HUES48 (cell line): ENCODE measurements at regions not wholly inside any gene's neighbourhood (a gene's known extent, or its start where the extent isn't known, plus 50 kb on each side); places are given as distances from the start of the nearest gene placed in this dataset.

Source experiments
- H3K27ac ChIP-seq: one replicate; pipeline ENCODE4 v1.7.0; 2013; ENCODE audit warnings: low read depth, low read length, inconsistent platforms
- H3K27me3 ChIP-seq: 2 replicates; pipeline ENCODE4 v1.6.1; 2013; ENCODE audit warnings: mild to moderate bottlenecking, low read length; ENCODE audit not compliant: control insufficient read depth, insufficient read depth
- H3K36me3 ChIP-seq: 2 replicates; pipeline ENCODE4 v1.6.1; 2013; ENCODE audit warnings: low read length; ENCODE audit not compliant: control insufficient read depth, insufficient read depth
- H3K4me1 ChIP-seq: 2 replicates; pipeline ENCODE4 v1.6.1; 2013; ENCODE audit warnings: mild to moderate bottlenecking, low read length; ENCODE audit not compliant: control insufficient read depth, insufficient read depth
- H3K4me3 ChIP-seq: 2 replicates; pipeline ENCODE4 v1.5.1; 2013; ENCODE audit warnings: mild to moderate bottlenecking, low read depth, low read length
- H3K9ac ChIP-seq: 2 replicates; pipeline ENCODE4 v1.6.1; 2013; ENCODE audit warnings: mild to moderate bottlenecking, low read depth, low read length, moderate library complexity
- H3K9me3 ChIP-seq: 2 replicates; pipeline ENCODE4 v1.6.1; 2013; ENCODE audit warnings: low read length; ENCODE audit not compliant: control insufficient read depth, insufficient read depth

DNA sequence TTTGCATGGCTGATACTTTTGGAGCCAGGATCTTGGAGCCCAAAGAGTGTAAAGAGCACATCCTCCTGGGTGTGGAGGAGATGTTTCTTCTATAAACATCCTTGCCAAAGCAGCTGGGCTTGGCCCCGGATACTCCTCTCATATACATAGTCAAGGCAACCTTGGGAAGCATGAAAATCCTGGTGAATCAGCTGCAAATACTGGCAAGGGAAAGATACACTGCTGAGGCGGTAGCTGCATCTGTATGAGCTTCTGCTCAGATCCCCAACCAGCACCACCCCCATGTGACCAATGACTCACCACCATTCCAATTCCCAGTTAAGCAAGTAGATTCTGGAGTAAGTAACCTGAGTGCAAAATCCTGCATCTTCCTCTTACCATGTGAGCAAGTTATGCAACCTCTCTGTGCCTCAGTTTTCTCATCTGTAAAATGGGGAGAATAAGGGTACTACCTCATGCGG, 567.4 kb downstream of the MED13L start:
- Histone ChIP-seq H3K4me1 (no peaks in the 10 kb centered on the region), H3K9me3 (no peaks in the 10 kb centered on the region), H3K36me3 (no peaks in the 10 kb centered on the region), H3K27ac (no peak overlapping the region), H3K27me3 (no peaks in the 10 kb centered on the region), H3K4me3 (no peak overlapping the region), H3K9ac (no peak overlapping the region)

DNA sequence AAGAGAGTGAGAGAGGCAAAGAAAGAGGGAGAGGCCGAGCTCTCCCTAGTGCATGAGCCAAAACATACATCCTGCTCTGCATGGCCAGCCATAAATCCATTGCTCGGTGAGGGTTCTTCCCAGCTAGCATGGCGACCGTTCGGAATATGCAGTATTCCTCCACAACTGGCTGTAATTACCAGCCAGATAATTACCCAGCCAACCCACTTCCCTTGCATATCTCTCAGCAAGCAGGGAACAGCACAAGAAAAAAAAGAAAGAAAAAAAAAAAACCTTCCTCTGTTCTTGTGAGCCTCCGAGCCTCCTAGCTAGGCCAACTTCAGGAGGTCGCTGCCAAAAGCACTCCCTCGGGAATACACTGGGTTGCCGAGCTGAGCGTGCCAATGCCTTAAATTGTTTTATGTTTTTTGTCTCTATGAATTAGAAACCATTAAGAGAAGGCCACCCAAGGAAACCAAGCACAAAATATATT, 567.9 kb downstream of the MED13L start:
- Histone ChIP-seq H3K9ac (no peak overlapping the region), H3K9me3 (no peaks in the 10 kb centered on the region), H3K4me1 (no peaks in the 10 kb centered on the region), H3K4me3 (no peak overlapping the region), H3K36me3 (no peaks in the 10 kb centered on the region), H3K27ac (no peak overlapping the region), H3K27me3 (no peaks in the 10 kb centered on the region)

DNA sequence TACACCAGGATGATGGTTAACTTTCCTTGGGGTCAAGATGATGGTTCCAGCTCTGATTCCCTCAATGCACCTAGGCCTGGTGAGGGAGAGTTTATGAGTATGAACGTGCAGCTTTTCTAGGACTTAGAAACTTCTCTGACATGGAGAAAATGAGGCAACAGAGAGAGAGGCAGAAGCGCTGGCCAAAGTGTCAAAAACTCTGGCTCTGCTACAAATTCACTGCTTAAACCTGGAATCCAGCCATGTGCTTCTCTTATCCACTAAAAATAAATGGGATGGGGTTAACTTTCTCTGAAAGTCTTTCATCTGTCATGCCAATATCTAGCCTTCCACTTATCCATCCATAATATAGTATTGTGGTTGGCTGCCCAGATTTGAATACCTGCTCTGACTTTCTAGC, 568.7 kb downstream of the MED13L start:
- H3K4me1 ChIP-seq: no peaks in the 10 kb centered on the region
- H3K36me3 ChIP-seq: no peaks in the 10 kb centered on the region

DNA sequence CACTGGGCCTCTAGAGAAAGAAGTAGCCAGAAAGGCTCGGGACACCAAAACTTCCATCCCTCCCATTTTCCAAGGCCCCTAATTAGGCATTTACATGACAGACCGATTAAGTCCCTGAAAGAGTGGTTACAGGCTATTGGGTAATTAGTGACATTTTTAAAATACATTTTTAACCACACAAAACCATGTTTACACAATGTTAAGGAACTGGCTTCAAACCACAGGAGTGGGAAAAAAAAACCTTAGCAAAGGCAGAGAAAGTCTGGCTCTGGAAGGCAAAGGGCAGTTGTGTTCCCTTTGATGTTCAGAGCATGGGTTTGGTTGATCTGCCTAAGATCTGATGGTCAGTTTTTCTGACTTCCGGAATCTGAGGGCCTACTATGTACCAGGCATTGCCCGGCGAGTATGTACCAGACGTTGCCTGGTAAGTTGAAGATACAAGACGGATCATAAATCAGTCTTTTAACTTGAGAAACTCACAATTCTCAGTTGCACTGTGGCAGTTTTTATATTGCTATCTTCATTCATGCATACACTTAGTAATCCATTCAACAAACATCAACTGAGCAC, 576.5 kb downstream of the MED13L start:
- H3K27ac ChIP-seq: no peak overlapping the region
- no peaks in the 10 kb centered on the region for H3K4me1 ChIP-seq
- H3K9me3 ChIP-seq: no peaks in the 10 kb centered on the region
- no peak overlapping the region for H3K9ac ChIP-seq
- H3K36me3 ChIP-seq: no peaks in the 10 kb centered on the region
- H3K4me3 ChIP-seq: no peak overlapping the region
- H3K27me3 ChIP-seq: no peaks in the 10 kb centered on the region

More for the DNA sequence above, 568.7 kb downstream of the MED13L start:
- no peak overlapping the region for H3K9ac ChIP-seq
- H3K27ac ChIP-seq: no peak overlapping the region
- no peak overlapping the region for H3K4me3 ChIP-seq
- H3K9me3 ChIP-seq: no peaks in the 10 kb centered on the region
- H3K27me3 ChIP-seq: no peaks in the 10 kb centered on the region

DNA sequence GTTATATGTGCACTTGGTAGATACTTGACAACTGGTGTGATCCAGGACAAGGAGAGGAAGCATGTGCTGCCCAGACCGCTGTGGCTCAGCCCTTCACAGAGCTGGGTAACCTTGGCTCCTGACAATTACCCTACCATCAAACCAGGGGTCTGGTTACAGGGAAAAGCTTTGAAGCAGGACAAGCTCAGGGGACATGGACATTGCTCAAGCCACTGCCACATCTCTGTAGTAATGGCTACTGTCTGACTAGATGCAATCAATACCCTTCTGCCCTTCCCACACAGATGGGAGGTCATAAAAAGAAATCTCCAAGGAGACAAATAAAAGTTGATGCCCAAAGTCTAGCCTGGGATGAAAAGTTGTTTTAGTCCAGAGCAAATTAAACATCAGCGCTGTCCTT, 577.4 kb downstream of the MED13L start:
- Histone ChIP-seq H3K27me3 (no peaks in the 10 kb centered on the region), H3K4me3 (no peak overlapping the region), H3K36me3 (no peaks in the 10 kb centered on the region), H3K27ac (no peak overlapping the region), H3K9me3 (no peaks in the 10 kb centered on the region), H3K9ac (no peak overlapping the region), H3K4me1 (0 out of 2 replicates have a peak, but pooled peaks cover under 1% of the 10 kb centered on the region)

DNA sequence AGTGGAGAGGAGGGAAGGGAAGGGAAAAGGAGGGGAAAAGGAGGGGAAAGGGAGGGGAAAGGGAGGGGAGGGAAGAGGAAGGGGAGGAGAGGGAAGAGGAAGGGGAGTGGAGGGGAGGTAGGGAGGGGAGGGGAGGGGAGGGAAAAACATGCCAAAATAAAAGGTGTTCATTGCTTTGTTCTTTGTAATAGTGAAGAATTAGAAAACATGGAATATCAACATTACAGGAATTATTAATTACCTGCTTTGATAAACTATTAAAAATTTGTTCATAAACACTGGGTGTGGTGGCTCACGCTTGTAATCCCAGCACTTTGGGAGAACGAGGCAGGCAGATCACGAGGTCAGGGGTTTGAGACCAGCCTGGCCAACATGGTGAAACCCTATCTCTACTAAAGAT, 579.2 kb downstream of the MED13L start:
- H3K9me3 ChIP-seq: no peaks in the 10 kb centered on the region

DNA sequence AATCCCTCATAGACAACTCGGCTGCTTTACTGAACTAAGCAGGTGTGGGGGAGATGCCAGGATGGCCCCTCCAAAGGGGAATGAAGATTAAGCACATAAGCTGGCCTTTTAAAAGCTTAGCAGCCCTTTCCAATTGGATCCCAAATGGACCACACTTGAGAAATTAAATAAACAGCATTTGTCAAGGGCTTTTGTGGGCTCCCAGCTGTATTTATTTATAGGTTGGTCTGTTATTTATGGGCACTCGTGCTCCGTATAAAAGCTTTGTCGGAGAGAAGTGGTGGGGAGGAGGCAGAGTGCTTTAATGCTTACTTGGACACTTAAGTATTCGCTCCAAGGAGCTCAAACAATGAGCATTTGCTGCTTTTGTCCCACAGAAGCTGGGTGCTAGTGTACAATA, 580.2 kb downstream of the MED13L start:
- no peak overlapping the region for H3K9ac ChIP-seq
- no peak overlapping the region for H3K27ac ChIP-seq

More for the DNA sequence above, 579.2 kb downstream of the MED13L start:
- Histone ChIP-seq H3K27me3 (no peaks in the 10 kb centered on the region), H3K4me1 (0 out of 2 replicates have a peak, but pooled peaks cover 3% of the 10 kb centered on the region), H3K4me3 (no peak overlapping the region), H3K27ac (no peak overlapping the region), H3K9ac (no peak overlapping the region), H3K36me3 (no peaks in the 10 kb centered on the region)

DNA sequence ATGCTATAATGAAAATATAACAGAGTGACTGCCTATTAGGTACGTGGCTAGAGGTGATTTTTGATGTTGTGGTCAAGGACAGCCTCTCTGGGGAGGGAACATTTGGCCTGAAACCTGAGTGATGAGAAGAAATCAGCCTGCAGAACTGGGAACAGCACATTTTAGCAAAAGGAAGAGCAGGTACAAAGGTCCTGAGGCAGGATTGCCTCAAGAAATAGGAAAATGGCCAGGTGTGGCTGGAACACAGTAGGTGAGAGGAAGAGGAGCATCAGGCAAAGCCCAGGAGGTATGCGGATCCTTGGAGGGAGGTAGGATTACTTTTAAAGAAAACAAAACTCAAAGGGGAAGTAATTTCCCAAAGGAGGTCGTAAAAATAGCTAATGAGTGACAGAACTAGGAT, 582.9 kb downstream of the MED13L start:
- Histone ChIP-seq H3K27me3 (no peaks in the 10 kb centered on the region), H3K4me1 (0 out of 2 replicates have a peak, but pooled peaks cover 3% of the 10 kb centered on the region), H3K36me3 (no peaks in the 10 kb centered on the region), H3K9me3 (no peaks in the 10 kb centered on the region), H3K9ac (no peak overlapping the region), H3K4me3 (no peak overlapping the region), H3K27ac (no peak overlapping the region)

More for the DNA sequence above, 580.2 kb downstream of the MED13L start:
- H3K9me3 ChIP-seq: no peaks in the 10 kb centered on the region
- 0 out of 2 replicates have a peak, but pooled peaks cover 3% of the 10 kb centered on the region for H3K4me1 ChIP-seq
- no peak overlapping the region for H3K4me3 ChIP-seq
- no peaks in the 10 kb centered on the region for H3K36me3 ChIP-seq
- no peaks in the 10 kb centered on the region for H3K27me3 ChIP-seq

DNA sequence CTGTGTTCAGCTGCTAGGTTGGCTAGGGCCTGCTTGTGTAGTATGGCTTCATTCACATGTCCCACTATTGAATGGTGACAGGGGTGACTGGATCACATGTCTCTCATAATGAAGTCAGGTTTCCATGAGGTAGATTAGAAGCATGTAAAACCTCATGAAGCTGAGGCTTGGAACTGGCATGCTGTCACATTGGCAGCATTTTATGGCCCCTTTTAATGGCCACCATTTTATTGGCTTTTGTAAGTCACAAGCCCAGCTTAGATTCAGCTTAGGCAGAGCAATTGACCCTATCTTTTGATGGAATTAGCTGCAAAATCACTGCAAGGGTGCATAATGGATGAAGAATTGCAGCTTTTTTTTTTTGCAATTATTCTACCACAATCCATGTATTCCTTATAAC, 583.5 kb downstream of the MED13L start:
- H3K4me3 ChIP-seq: no peak overlapping the region
- no peaks in the 10 kb centered on the region for H3K27me3 ChIP-seq
- H3K9me3 ChIP-seq: no peaks in the 10 kb centered on the region
- H3K4me1 ChIP-seq: 0 out of 2 replicates have a peak, but pooled peaks cover 3% of the 10 kb centered on the region
- no peaks in the 10 kb centered on the region for H3K36me3 ChIP-seq
- no peak overlapping the region for H3K9ac ChIP-seq
- H3K27ac ChIP-seq: no peak overlapping the region

DNA sequence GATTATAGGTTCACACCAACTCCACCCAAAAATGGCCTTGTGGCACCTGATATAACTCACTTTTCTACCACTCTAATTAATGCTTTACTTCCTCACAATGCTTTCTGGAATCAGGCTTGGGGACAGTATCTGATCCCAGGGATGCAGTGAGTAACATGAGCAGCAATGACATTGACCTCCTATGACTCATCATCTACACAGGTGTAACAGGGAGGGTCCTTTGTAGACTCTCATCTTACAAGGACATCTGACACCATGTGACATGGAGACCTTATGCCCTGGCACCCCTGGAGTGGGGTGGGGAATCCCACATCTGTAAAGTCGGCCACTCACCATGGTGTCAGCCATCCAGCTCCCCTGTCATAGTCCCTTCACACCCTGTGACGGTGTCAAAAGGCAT, 586.4 kb downstream of the MED13L start:
- Histone ChIP-seq H3K4me1 (0 out of 2 replicates have a peak, but pooled peaks cover 3% of the 10 kb centered on the region), H3K9me3 (no peaks in the 10 kb centered on the region), H3K4me3 (no peak overlapping the region), H3K27me3 (no peaks in the 10 kb centered on the region), H3K36me3 (no peaks in the 10 kb centered on the region), H3K27ac (no peak overlapping the region), H3K9ac (no peak overlapping the region)

DNA sequence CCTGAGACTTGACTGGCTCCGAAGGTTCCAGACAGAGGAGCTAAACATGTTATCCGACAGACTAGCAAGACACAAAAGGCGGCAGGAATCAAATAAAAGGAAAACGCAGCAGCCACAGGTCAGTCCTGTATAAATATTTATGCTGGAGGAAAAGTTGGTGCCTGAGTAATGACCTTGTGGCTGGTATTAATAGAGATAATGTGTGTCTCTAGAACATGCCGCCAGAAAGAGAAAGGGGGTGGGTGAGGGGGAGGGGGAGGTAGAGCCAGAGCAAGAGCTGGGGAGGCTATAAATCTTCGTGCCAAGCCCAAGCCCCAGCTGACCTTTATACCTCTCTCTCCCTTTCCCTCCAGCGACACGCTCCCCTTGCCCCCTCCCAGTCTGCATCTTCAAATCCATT, 590.4 kb downstream of the MED13L start:
- Histone ChIP-seq H3K4me3 (no peak overlapping the region), H3K27me3 (no peaks in the 10 kb centered on the region), H3K4me1 (no peaks in the 10 kb centered on the region), H3K27ac (no peak overlapping the region), H3K9ac (no peak overlapping the region), H3K9me3 (no peaks in the 10 kb centered on the region), H3K36me3 (no peaks in the 10 kb centered on the region)
